CD4-positive, CD25-positive, alpha-beta regulatory T cell (primary cell): ENCODE measurements at regions not wholly inside any gene's neighbourhood (a gene's known extent, or its start where the extent isn't known, plus 50 kb on each side); places are given as distances from the start of the nearest gene placed in this dataset.

Experiments used
- ATAC-seq, 2 donors: fragments of 150-1000 bp; cut with Tn5 transposase; one replicate each; pipeline ENCODE4 v1.10.0; 2021; ENCODE audit warnings: low read depth in 2 of 2, moderate number of reproducible peaks in 2 of 2, moderate library complexity in 1 of 2
- DNase-seq, 3 donors: peaks; one replicate each; pipeline versions ENCODE4 v3.0.0 to v3.0.0-alpha.2; 2012 to 2022; ENCODE audit warnings: mixed read lengths in 1 of 3
- H3K27ac ChIP-seq: one replicate; pipeline ENCODE4 v1.7.0; 2013; ENCODE audit warnings: mild to moderate bottlenecking, low read length; ENCODE audit not compliant: insufficient read depth, poor library complexity, severe bottlenecking
- H3K27me3 ChIP-seq: one replicate; pipeline ENCODE4 v1.7.0; 2013; ENCODE audit warnings: low read length; ENCODE audit not compliant: control insufficient read depth, insufficient read depth
- H3K36me3 ChIP-seq: one replicate; pipeline ENCODE4 v1.7.0; 2013; ENCODE audit warnings: mild to moderate bottlenecking, low read length, moderate library complexity; ENCODE audit not compliant: control insufficient read depth, insufficient read depth
- H3K4me1 ChIP-seq: 2 replicates; pipeline ENCODE4 v1.7.0; 2013; ENCODE audit warnings: mild to moderate bottlenecking, low read length; ENCODE audit not compliant: insufficient read depth, control insufficient read depth, poor library complexity, severe bottlenecking
- H3K4me3 ChIP-seq: one replicate; pipeline ENCODE4 v1.7.0; 2013; ENCODE audit warnings: low read depth, mild to moderate bottlenecking, low read length, moderate library complexity
- H3K9me3 ChIP-seq, 2 experiments: 1 replicate in 1 of 2; 2 replicates in 1 of 2; pipeline ENCODE4 v1.7.0; 2013; ENCODE audit warnings: low read length in 2 of 2, mild to moderate bottlenecking in 1 of 2, moderate library complexity in 1 of 2; ENCODE audit not compliant: control insufficient read depth in 2 of 2
- H3K27ac Mint-ChIP-seq, 3 donors: one replicate each; pipeline ENCODE4 v1.8.0; 2020 to 2022; ENCODE audit warnings: mild to moderate bottlenecking in 3 of 3, mixed read lengths in 3 of 3, moderate library complexity in 2 of 3
- H3K27me3 Mint-ChIP-seq: one replicate; pipeline ENCODE4 v1.8.0; 2022; ENCODE audit warnings: mild to moderate bottlenecking, mixed read lengths
- H3K36me3 Mint-ChIP-seq: one replicate; pipeline ENCODE4 v1.8.0; 2020; ENCODE audit warnings: mixed read lengths
- H3K4me1 Mint-ChIP-seq, 4 donors: one replicate each; pipeline ENCODE4 v1.8.0; 2020 to 2022; ENCODE audit warnings: mixed read lengths in 4 of 4, mild to moderate bottlenecking in 1 of 4
- H3K4me3 Mint-ChIP-seq, 4 donors: one replicate each; pipeline ENCODE4 v1.8.0; 2020 to 2022; ENCODE audit warnings: mild to moderate bottlenecking in 4 of 4, mixed read lengths in 4 of 4, moderate library complexity in 3 of 4
- H3K9me3 Mint-ChIP-seq, 7 donors: one replicate each; pipeline ENCODE4 v1.8.0; 2020 to 2022; ENCODE audit warnings: mixed read lengths in 7 of 7, mild to moderate bottlenecking in 3 of 7, moderate library complexity in 2 of 7

GRCh38 chr4:151896880-151897279, 136.1 kb upstream of the GATB start:
- Histone ChIP-seq H3K27me3 (peaks cover 1% of the 10 kb centered on the region), H3K9me3 (no peaks in the 10 kb centered on the region), H3K27ac (no peak overlapping the region), H3K4me1 (no peaks in the 10 kb centered on the region), H3K36me3 (no peaks in the 10 kb centered on the region), H3K4me3 (no peak overlapping the region)
- Mint-ChIP-seq H3K4me3 (no peak overlapping the region), H3K9me3 (peaks cover 0 to 9% (median 4%) of the 10 kb centered on the region in 7 donors), H3K27me3 (no peaks in the 10 kb centered on the region), H3K27ac (no peak overlapping the region), H3K4me1 (peaks cover 0 to 3% (median 0%) of the 10 kb centered on the region in 4 donors), H3K36me3 (no peaks in the 10 kb centered on the region)
- ATAC-seq: no peak
- DNase-seq: no peak

GRCh38 chr4:151895671-151896070, 134.9 kb upstream of the GATB start:
- Mint-ChIP-seq H3K4me3 (no peak overlapping the region), H3K9me3 (peaks cover 0 to 3% (median 0%) of the 10 kb centered on the region in 7 donors), H3K27ac (no peak overlapping the region), H3K36me3 (no peaks in the 10 kb centered on the region), H3K4me1 (peaks cover 0 to 3% (median 0%) of the 10 kb centered on the region in 4 donors), H3K27me3 (no peaks in the 10 kb centered on the region)
- Histone ChIP-seq H3K4me3 (no peak overlapping the region), H3K36me3 (no peaks in the 10 kb centered on the region), H3K4me1 (no peaks in the 10 kb centered on the region), H3K27me3 (no peaks in the 10 kb centered on the region), H3K27ac (no peak overlapping the region), H3K9me3 (no peaks in the 10 kb centered on the region)
- DNase-seq (no peak), ATAC-seq (no peak)

- Mint-ChIP-seq H3K27ac (no peak overlapping the region), H3K4me3 (no peak overlapping the region)
Measured at GRCh38 chr4:151894246-151894645, 133.4 kb upstream of the GATB start.

GRCh38 chr4:151888367-151888866, 127.6 kb upstream of the GATB start:
- DNase-seq (no peak), ATAC-seq (no peak)
- Histone ChIP-seq H3K4me1 (no peaks in the 10 kb centered on the region), H3K9me3 (peaks cover 0 to 2% of the 10 kb centered on the region in 2 experiments), H3K27ac (no peak overlapping the region), H3K27me3 (no peaks in the 10 kb centered on the region), H3K4me3 (no peak overlapping the region), H3K36me3 (no peaks in the 10 kb centered on the region)
- peaks cover 5% of the 10 kb centered on the region for H3K27me3 Mint-ChIP-seq
- H3K36me3 Mint-ChIP-seq: no peaks in the 10 kb centered on the region
- H3K9me3 Mint-ChIP-seq: peaks cover 0 to 2% (median 0%) of the 10 kb centered on the region in 7 donors
- H3K27ac Mint-ChIP-seq: no peak overlapping the region
- H3K4me1 Mint-ChIP-seq: peaks cover 0 to 12% (median 8%) of the 10 kb centered on the region in 4 donors
- H3K4me3 Mint-ChIP-seq: no peak overlapping the region

More at GRCh38 chr4:151894246-151894645, 133.4 kb upstream of the GATB start:
- Mint-ChIP-seq H3K27me3 (no peaks in the 10 kb centered on the region), H3K9me3 (peaks cover 0 to 3% (median 0%) of the 10 kb centered on the region in 7 donors), H3K36me3 (no peaks in the 10 kb centered on the region), H3K4me1 (peaks cover 0 to 3% (median 0%) of the 10 kb centered on the region in 4 donors)
- no peaks in the 10 kb centered on the region for H3K36me3 ChIP-seq
- no peak overlapping the region for H3K27ac ChIP-seq
- H3K4me3 ChIP-seq: no peak overlapping the region
- no peaks in the 10 kb centered on the region for H3K4me1 ChIP-seq
- H3K9me3 ChIP-seq: no peaks in the 10 kb centered on the region
- no peaks in the 10 kb centered on the region for H3K27me3 ChIP-seq
- ATAC-seq (no peak), DNase-seq (no peak)

GRCh38 chr4:151887816-151888180, 127.0 kb upstream of the GATB start:
- no peaks in the 10 kb centered on the region for H3K27me3 ChIP-seq
- no peaks in the 10 kb centered on the region for H3K36me3 ChIP-seq
- Mint-ChIP-seq H3K36me3 (no peaks in the 10 kb centered on the region), H3K27ac (no peak overlapping the region), H3K27me3 (peaks cover 5% of the 10 kb centered on the region), H3K4me1 (peaks cover 0 to 16% (median 8%) of the 10 kb centered on the region in 4 donors), H3K4me3 (no peak overlapping the region), H3K9me3 (peaks cover 0 to 2% (median 0%) of the 10 kb centered on the region in 7 donors)
- ATAC-seq (no peak), DNase-seq (no peak)
- no peak overlapping the region for H3K4me3 ChIP-seq
- H3K27ac ChIP-seq: no peak overlapping the region
- peaks cover 0 to 2% of the 10 kb centered on the region in 2 experiments for H3K9me3 ChIP-seq
- H3K4me1 ChIP-seq: no peaks in the 10 kb centered on the region

- H3K27ac ChIP-seq: no peak overlapping the region
- peaks cover 5% of the 10 kb centered on the region for H3K4me1 ChIP-seq
- Mint-ChIP-seq H3K27ac (no peak overlapping the region), H3K4me1 (peaks cover 0 to 22% (median 13%) of the 10 kb centered on the region in 4 donors), H3K36me3 (no peaks in the 10 kb centered on the region), H3K9me3 (peaks cover 0 to 2% (median 0%) of the 10 kb centered on the region in 7 donors), H3K27me3 (peaks cover 5% of the 10 kb centered on the region), H3K4me3 (no peak overlapping the region)
- H3K36me3 ChIP-seq: no peaks in the 10 kb centered on the region
- H3K9me3 ChIP-seq: peaks cover 0 to 2% of the 10 kb centered on the region in 2 experiments
- ATAC-seq (peak in 1 of 2 donors; percentile 40), DNase-seq (no peak)
- H3K27me3 ChIP-seq: no peaks in the 10 kb centered on the region
- H3K4me3 ChIP-seq: no peak overlapping the region
Measured at GRCh38 chr4:151887031-151887815, 126.4 kb upstream of the GATB start.

GRCh38 chr4:151885123-151885522, 124.3 kb upstream of the GATB start:
- peaks cover 0 to 2% of the 10 kb centered on the region in 2 experiments for H3K9me3 ChIP-seq
- DNase-seq: no peak
- no peaks in the 10 kb centered on the region for H3K27me3 ChIP-seq
- H3K4me3 ChIP-seq: no peak overlapping the region
- peaks cover 5% of the 10 kb centered on the region for H3K27me3 Mint-ChIP-seq
- no peak overlapping the region for H3K27ac Mint-ChIP-seq
- no peak overlapping the region for H3K4me3 Mint-ChIP-seq
- no peak overlapping the region for H3K27ac ChIP-seq
- no peaks in the 10 kb centered on the region for H3K36me3 ChIP-seq
- no peak for ATAC-seq
- no peaks in the 10 kb centered on the region for H3K36me3 Mint-ChIP-seq
- H3K9me3 Mint-ChIP-seq: peaks cover 0 to 2% (median 0%) of the 10 kb centered on the region in 7 donors
- H3K4me1 Mint-ChIP-seq: peaks cover 0 to 33% (median 21%) of the 10 kb centered on the region in 4 donors
- H3K4me1 ChIP-seq: peaks cover 7% of the 10 kb centered on the region
